Fibroblast of pulmonary artery (primary cell): ENCODE measurements at regions not wholly inside any gene's neighbourhood (a gene's known extent, or its start where the extent isn't known, plus 50 kb on each side); places are given as distances from the start of the nearest gene placed in this dataset.

Source experiments
- DNase-seq: peaks from one replicate; pipeline ENCODE4 v3.0.0-alpha.2; 2010; ENCODE audit warnings: low read depth
- H3K4me3 ChIP-seq: replicated peaks from 2 replicates; pipeline ENCODE4 v1.5.1; 2011; ENCODE audit warnings: low read depth, mild to moderate bottlenecking, control low read depth, low read length, moderate library complexity
- CTCF ChIP-seq: IDR thresholded peaks from 2 replicates; pipeline ENCODE4 v1.5.1; 2011; ENCODE audit warnings: mild to moderate bottlenecking, control low read depth, low read length, inconsistent platforms; ENCODE audit errors: missing control alignments

GRCh38 chr2:78780256-78780655 is 245.2 kb upstream of the REG3G start:
- no peak for DNase-seq
- H3K4me3 ChIP-seq = no peak overlapping the region
- TF ChIP-seq CTCF = no peak

DNA sequence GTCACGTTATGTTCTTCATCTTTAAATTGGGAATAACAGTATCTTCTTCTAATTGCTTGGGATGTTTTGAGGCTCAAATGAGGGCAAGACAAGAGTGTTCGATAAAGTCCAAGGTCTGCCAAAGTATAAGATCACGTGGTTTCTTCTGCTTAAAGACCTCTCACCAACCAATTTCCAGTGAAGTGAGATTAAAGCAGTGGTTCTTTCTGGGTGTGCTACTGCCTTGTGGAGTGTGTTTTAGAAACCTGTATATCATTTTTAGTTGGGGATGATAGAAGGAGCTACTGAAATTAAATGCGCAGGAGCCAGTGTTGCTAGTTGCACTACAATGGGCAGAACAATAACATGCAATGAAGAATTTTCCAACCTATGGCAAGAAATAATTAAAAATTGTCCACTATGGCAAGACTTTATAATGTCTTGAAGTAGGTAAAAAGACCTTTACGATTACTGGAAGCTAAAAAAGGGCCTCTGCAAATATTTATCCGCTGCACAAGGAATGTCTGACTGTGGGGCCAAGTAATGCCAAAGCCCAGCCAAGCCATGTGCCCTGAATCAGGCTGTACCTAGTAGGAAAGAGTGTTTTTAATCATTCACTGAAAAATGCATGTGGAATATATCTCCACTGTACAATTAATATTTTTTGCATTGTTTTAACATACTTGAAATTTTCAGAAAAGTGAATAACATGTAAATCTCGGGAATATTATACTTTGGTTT is 244.5 kb upstream of the REG3G start:
- TF ChIP-seq CTCF = no peak
- H3K4me3 ChIP-seq = no peak overlapping the region
- no peak for DNase-seq

DNA sequence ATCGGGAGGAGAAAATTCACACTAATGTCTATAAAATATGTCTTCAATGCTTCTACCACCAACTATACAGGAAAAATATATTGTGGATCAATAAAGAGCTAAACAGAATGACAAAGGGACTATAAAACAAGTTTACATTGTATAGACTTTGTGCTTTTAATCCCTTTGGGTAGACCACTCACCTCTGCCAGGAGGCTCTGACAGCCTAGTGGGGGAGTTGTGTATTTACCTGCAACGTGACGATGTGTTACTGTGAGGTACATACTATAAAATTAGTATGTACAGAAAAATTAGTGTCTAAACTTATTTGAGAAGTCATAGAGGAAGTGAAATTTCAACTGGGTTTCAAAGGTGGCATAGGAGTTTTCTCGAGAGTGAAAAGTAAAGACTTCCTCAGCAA is 243.3 kb upstream of the REG3G start:
- DNase-seq = no peak
- H3K4me3 ChIP-seq = no peak overlapping the region
- TF ChIP-seq CTCF = no peak

DNA sequence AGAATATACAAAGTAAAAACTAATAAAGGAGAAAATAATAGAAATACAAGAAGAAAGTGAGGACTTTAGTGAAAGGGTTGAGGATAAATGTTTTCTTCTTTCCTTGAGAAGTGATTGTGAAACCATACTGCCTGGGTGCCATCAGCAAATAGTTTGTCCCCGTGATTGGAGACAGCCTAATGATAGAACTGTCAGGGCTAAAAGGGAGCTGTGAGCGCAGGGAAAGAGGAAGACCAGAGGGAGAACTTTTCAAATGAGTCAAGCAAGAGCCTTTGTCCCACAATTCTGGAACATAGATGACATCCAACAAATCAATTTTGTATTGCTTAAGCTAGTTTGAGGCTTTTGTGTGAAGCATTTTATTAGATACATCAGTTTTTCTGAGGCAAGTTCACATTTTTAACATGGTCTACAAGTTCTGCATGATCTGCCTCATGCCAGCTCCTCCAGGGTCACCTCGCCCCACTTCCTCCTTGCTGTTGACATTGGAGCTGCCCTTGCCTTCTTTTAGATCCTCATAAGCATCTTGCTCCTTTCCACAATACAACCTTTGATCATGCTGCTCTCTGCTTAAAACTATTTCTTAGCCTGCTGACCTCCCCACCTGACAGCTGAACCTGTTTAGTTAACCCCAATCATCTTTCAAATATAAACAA is 213.4 kb upstream of the REG3G start:
- no peak for TF ChIP-seq CTCF
- DNase-seq = no peak
- no peak overlapping the region for H3K4me3 ChIP-seq

DNA sequence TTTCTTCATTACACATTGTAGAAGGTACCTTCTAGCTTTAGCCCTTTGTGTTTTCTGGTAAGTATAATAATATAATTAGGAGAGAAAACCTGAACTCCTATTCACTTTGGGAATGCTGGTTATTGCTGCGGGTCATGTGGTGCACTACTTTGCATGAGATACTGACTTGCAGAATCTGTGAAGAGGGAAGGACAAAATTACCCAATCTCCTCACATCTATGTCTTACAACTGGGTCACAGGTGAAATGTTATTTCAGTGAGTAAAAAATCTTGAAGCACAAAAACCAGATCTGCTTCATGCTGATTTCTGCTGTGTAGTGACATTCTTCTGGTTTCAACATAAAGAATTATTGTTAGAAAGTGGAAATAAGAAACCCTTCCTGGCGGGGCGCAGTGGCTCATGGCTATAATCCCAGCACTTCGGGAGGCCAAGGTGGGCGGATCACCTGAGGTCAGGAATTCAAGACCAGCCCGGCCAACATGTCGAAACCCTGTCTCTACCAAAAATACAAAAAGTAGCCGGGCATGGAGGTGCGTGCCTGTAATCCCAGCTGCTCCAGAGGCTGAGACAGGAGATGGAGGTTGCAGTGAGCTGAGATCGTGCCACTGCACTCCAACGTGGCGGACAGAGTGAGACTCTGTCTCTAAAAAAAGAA is 211.0 kb upstream of the REG3G start:
- DNase-seq = no peak
- no peak for TF ChIP-seq CTCF
- H3K4me3 ChIP-seq = no peak overlapping the region

DNA sequence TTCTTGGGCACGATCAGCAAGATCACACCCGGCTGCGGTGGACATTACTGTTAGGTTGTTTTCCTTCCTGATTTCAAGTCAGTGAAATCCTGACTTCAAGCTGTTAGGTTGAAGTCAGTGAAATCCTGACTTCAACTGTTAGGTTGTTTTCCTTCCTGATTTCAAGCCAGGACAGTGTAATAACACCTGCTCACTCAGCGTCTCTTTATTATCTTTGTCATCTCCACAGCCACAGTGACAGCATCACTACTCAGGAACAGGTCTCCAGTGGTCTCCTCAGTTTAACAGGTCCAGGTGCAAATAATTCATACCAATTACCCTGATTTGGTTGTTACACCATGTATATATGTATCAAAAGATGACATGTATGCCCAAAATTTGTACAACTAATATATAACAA is 208.1 kb upstream of the REG3G start:
- DNase-seq = no peak
- no peak overlapping the region for H3K4me3 ChIP-seq
- no peak for TF ChIP-seq CTCF

- no peak for DNase-seq
- H3K4me3 ChIP-seq = no peak overlapping the region
- TF ChIP-seq CTCF = no peak
These were observed 193.0 kb upstream of the REG3G start for GRCh38 chr2:78832481-78832880.
